ENCODE measurements at regions not wholly inside any gene's neighbourhood (a gene's known extent, or its start where the extent isn't known, plus 50 kb on each side); places are given as distances from the start of the nearest gene placed in this dataset.

DNA sequence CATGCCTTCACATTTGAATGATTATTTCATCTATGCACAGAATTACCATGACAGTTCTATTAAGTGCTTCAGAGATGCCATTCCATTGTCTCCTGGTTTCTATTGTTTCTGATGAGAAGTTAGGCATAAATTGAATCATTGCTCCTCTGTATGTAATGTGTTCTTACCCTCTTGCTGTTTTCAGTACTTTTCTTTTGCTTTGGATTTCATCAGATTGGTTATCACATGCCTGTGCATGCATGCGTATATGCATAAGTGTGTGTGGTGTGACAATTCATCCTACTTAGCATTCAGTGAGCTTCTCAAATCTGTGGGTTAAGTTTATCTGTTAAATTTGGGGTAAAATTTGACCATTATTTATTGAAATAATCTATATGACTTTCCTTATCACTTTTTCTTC, 263.3 kb upstream of the RND3 start:
- TF ChIP-seq, protein P1, sequence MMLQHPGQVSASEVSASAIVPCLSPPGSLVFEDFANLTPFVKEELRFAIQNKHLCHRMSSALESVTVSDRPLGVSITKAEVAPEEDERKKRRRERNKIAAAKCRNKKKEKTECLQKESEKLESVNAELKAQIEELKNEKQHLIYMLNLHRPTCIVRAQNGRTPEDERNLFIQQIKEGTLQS (IDR thresholded peaks at IDR 0.05) = no peak
- TF ChIP-seq ZBTB33 (IDR thresholded peaks at IDR 0.05; ENCODE audit: extremely low read depth, insufficient replicate concordance, low read length) (no peak), CBX3 (IDR thresholded peaks at IDR 0.05; ENCODE audit: low read depth) (no peak), ELF1 (IDR thresholded peaks at IDR 0.05; ENCODE audit: borderline replicate concordance, low read depth) (no peak), TCF7L2 (IDR thresholded peaks at IDR 0.05; ENCODE audit: borderline replicate concordance, extremely low read depth, insufficient read depth, insufficient read length) (no peak), POLR2A (IDR thresholded peaks at IDR 0.05; ENCODE audit: borderline replicate concordance, extremely low read depth, insufficient read depth, insufficient read length) (no peak), SRF (IDR thresholded peaks at IDR 0.05; ENCODE audit: low read depth) (no peak), RAD21 (IDR thresholded peaks at IDR 0.05; ENCODE audit: low read depth) (no peak), EZH2 (IDR thresholded peaks at IDR 0.05) (no peak), ZNF274 (IDR thresholded peaks at IDR 0.05; ENCODE audit: low read depth, low read length) (no peak), YY1 (IDR thresholded peaks at IDR 0.05; ENCODE audit: extremely low read depth, insufficient replicate concordance, low read depth, low read length) (no peak)
- TF ChIP-seq, protein P2, sequence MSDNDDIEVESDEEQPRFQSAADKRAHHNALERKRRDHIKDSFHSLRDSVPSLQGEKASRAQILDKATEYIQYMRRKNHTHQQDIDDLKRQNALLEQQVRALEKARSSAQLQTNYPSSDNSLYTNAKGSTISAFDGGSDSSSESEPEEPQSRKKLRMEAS (IDR thresholded peaks at IDR 0.05) = no peak
- TF ChIP-seq, protein P3, sequence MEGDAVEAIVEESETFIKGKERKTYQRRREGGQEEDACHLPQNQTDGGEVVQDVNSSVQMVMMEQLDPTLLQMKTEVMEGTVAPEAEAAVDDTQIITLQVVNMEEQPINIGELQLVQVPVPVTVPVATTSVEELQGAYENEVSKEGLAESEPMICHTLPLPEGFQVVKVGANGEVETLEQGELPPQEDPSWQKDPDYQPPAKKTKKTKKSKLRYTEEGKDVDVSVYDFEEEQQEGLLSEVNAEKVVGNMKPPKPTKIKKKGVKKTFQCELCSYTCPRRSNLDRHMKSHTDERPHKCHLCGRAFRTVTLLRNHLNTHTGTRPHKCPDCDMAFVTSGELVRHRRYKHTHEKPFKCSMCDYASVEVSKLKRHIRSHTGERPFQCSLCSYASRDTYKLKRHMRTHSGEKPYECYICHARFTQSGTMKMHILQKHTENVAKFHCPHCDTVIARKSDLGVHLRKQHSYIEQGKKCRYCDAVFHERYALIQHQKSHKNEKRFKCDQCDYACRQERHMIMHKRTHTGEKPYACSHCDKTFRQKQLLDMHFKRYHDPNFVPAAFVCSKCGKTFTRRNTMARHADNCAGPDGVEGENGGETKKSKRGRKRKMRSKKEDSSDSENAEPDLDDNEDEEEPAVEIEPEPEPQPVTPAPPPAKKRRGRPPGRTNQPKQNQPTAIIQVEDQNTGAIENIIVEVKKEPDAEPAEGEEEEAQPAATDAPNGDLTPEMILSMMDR (IDR thresholded peaks at IDR 0.05 in 2 of 3, conservative IDR thresholded peaks at IDR 0.05 in 1 of 3; ENCODE audit: borderline replicate concordance in 1 of 3, insufficient read depth in 1 of 3, low read depth in 2 of 3, low read length in 2 of 3) = no peak
